ENCODE measurements at regions not wholly inside any gene's neighbourhood (a gene's known extent, or its start where the extent isn't known, plus 50 kb on each side); places are given as distances from the start of the nearest gene placed in this dataset.

DNA sequence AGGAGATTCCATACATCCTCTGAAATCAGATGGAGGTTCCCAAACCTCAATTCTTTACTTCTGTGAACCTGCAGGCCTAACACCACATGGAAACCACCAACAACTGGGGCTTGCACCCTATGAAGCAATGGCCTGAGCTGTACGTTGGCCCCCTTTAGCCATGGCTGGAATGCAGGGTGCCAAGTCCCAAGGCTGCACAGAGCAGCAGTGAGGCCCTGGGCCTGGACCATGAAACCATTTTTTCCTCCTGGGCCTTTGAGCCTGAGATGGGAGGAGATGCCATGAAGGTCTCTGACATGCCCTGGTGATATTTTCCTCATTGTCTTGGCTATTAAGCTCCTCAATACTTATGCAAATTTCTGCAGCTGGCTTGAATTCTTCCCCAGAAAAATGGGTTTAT, 983.8 kb downstream of the CDH9 start:
- Histone ChIP-seq H3K27me3 (ENCODE audit: insufficient read depth, insufficient read length) (no peaks in the 10 kb centered on the region), H3K4me1 (ENCODE audit: insufficient read depth, insufficient read length) (no peaks in the 10 kb centered on the region), H3K4me3 (ENCODE audit: insufficient read length, low read depth) (no peak overlapping the region), H3K9me3 (ENCODE audit: insufficient read depth, low read length) (no peaks in the 10 kb centered on the region), H3K9ac (ENCODE audit: insufficient read length, low read depth) (no peak overlapping the region), H3K36me3 (ENCODE audit: insufficient read depth, insufficient read length, low read length) (no peaks in the 10 kb centered on the region)
- TF ChIP-seq YY1 (IDR thresholded peaks at IDR 0.05; ENCODE audit: insufficient read depth, insufficient read length) (no peak), ZNF274 (IDR thresholded peaks at IDR 0.05; ENCODE audit: low read depth, low read length) (no peak), SUZ12 (IDR thresholded peaks at IDR 0.05; ENCODE audit: extremely low read depth, insufficient read depth, insufficient read length) (no peak)
- DNase-seq (ENCODE audit: low read depth, low spot score): no peak

DNA sequence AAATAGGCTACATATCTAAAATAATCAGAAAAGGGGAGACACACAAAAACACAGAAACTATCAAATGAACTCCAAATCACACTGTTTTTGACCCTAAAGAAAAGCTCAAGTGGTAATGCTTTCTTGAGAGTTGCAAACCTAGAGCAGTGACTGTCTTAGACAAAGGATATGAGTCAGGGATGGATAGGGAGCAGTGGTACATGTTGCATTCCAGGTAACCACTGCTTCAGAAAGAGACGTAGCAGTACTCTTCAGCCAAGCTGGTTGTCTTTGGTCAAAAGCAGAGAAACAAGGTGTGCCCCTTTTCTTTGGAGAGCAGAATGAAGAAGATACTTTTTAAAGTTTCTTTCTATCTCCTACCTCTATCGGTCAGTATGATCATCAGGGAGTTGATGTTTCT, 1003.6 kb downstream of the CDH9 start:
- Histone ChIP-seq H3K4me1 (ENCODE audit: insufficient read depth, insufficient read length) (no peaks in the 10 kb centered on the region), H3K36me3 (ENCODE audit: insufficient read depth, insufficient read length, low read length) (no peaks in the 10 kb centered on the region), H3K9ac (ENCODE audit: insufficient read length, low read depth) (no peak overlapping the region), H3K27me3 (ENCODE audit: insufficient read depth, insufficient read length) (no peaks in the 10 kb centered on the region), H3K9me3 (ENCODE audit: insufficient read depth, low read length) (no peaks in the 10 kb centered on the region), H3K4me3 (ENCODE audit: insufficient read length, low read depth) (no peak overlapping the region)
- no peak for DNase-seq (ENCODE audit: low read depth, low spot score)
- no peak for TF ChIP-seq YY1 (IDR thresholded peaks at IDR 0.05; ENCODE audit: insufficient read depth, insufficient read length)
- TF ChIP-seq SUZ12 (IDR thresholded peaks at IDR 0.05; ENCODE audit: extremely low read depth, insufficient read depth, insufficient read length): no peak
- TF ChIP-seq ZNF274 (IDR thresholded peaks at IDR 0.05; ENCODE audit: low read depth, low read length): no peak

DNA sequence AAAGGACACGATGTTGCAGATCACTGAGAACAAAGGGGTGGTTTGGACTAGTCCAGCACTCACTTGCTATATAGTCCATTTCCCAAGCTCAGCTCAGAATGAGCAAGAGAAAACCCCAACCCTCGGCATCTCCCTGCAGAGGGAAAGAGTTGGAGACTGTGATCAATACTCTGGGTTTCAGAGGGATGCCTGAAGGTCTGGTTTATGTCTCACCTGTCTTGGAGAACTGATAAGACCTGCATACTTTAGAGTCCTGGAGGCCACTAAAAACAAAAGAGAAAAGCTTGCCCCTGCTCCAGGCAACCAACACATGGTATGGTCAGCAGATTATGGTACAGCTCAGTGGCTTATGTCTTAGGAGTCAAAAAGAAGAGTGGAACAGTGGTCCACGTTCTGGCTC, 1006.9 kb downstream of the CDH9 start:
- TF ChIP-seq YY1 (IDR thresholded peaks at IDR 0.05; ENCODE audit: insufficient read depth, insufficient read length): no peak
- Histone ChIP-seq H3K9ac (ENCODE audit: insufficient read length, low read depth) (no peak overlapping the region), H3K4me3 (ENCODE audit: insufficient read length, low read depth) (no peak overlapping the region), H3K4me1 (ENCODE audit: insufficient read depth, insufficient read length) (no peaks in the 10 kb centered on the region), H3K36me3 (ENCODE audit: insufficient read depth, insufficient read length, low read length) (no peaks in the 10 kb centered on the region), H3K9me3 (ENCODE audit: insufficient read depth, low read length) (no peaks in the 10 kb centered on the region), H3K27me3 (ENCODE audit: insufficient read depth, insufficient read length) (no peaks in the 10 kb centered on the region)
- no peak for DNase-seq (ENCODE audit: low read depth, low spot score)

DNA sequence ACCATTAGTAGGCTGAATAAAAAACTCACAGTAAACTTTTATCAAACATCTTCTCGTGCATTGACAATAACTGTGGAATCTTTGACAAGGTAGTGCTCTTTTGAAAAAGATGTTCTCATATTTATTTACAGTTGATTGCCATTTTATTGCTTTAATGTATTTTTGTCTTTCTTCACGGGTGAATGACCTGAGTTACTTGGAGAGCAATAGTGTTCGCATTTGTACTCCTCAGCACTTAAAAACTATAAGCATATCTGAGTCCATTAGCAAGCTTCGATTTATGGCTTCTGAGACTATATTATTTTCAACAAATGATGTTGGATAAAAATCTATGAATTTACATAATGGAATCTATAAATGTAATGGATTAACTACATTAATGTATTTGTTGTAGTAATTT, 1012.3 kb downstream of the CDH9 start:
- TF ChIP-seq SUZ12 (IDR thresholded peaks at IDR 0.05; ENCODE audit: extremely low read depth, insufficient read depth, insufficient read length) (no peak), ZNF274 (IDR thresholded peaks at IDR 0.05; ENCODE audit: low read depth, low read length) (no peak), YY1 (IDR thresholded peaks at IDR 0.05; ENCODE audit: insufficient read depth, insufficient read length) (no peak)

DNA sequence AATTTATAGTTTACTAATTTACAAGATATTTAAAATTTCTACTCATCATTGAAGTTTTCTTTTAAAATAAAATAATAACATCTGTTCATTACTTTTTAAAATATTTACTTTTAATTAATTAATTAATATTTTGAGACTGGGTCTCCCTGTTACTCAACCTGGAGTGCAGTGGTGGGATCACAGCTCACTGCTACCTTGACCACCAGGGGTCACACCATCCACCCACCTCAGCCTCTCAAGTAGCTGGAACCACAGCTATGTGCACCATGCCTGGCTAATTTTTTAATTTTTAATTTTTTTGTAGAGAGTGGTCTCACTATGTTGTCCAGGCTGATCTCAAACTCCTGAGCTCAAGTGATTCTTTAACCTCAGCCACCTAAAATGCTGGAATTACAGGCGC, 1013.6 kb downstream of the CDH9 start:
- H3K36me3 ChIP-seq (ENCODE audit: insufficient read depth, insufficient read length, low read length): no peaks in the 10 kb centered on the region

More for the DNA sequence above, 1012.3 kb downstream of the CDH9 start:
- DNase-seq (ENCODE audit: low read depth, low spot score): no peak
- H3K27me3 ChIP-seq (ENCODE audit: insufficient read depth, insufficient read length): no peaks in the 10 kb centered on the region
- H3K9me3 ChIP-seq (ENCODE audit: insufficient read depth, low read length): no peaks in the 10 kb centered on the region
- no peak overlapping the region for H3K4me3 ChIP-seq (ENCODE audit: insufficient read length, low read depth)
- H3K9ac ChIP-seq (ENCODE audit: insufficient read length, low read depth): no peak overlapping the region
- H3K36me3 ChIP-seq (ENCODE audit: insufficient read depth, insufficient read length, low read length): no peaks in the 10 kb centered on the region
- H3K4me1 ChIP-seq (ENCODE audit: insufficient read depth, insufficient read length): no peaks in the 10 kb centered on the region

DNA sequence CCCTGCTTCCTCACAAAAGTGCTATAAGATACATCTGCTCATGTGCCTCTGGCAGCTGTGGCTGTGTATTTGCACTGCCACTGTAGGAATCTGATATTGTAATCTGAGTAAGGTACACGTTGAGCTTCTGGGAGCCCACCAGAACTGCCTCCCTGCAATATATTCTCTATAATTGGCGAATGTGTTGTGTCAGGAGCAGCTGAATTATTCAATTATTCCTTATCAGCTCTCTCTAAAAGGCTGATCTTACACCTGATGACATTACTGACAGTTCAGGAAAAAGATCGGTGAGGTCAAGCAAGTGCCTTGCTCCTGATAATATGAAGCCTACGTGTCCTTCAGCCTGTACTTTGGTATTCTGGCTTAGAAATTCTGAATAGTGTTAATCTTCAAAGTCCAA, 1015.0 kb downstream of the CDH9 start:
- no peaks in the 10 kb centered on the region for H3K36me3 ChIP-seq (ENCODE audit: insufficient read depth, insufficient read length, low read length)
- H3K4me3 ChIP-seq (ENCODE audit: insufficient read length, low read depth): no peak overlapping the region
- H3K9ac ChIP-seq (ENCODE audit: insufficient read length, low read depth): no peak overlapping the region
- no peaks in the 10 kb centered on the region for H3K4me1 ChIP-seq (ENCODE audit: insufficient read depth, insufficient read length)
- TF ChIP-seq YY1 (IDR thresholded peaks at IDR 0.05; ENCODE audit: insufficient read depth, insufficient read length) (no peak), ZNF274 (IDR thresholded peaks at IDR 0.05; ENCODE audit: low read depth, low read length) (no peak), SUZ12 (IDR thresholded peaks at IDR 0.05; ENCODE audit: extremely low read depth, insufficient read depth, insufficient read length) (no peak)
- no peaks in the 10 kb centered on the region for H3K9me3 ChIP-seq (ENCODE audit: insufficient read depth, low read length)
- H3K27me3 ChIP-seq (ENCODE audit: insufficient read depth, insufficient read length): no peaks in the 10 kb centered on the region
- DNase-seq (ENCODE audit: low read depth, low spot score): no peak

More for the DNA sequence above, 1013.6 kb downstream of the CDH9 start:
- no peak overlapping the region for H3K9ac ChIP-seq (ENCODE audit: insufficient read length, low read depth)
- no peak overlapping the region for H3K4me3 ChIP-seq (ENCODE audit: insufficient read length, low read depth)
- DNase-seq (ENCODE audit: low read depth, low spot score): no peak
- TF ChIP-seq YY1 (IDR thresholded peaks at IDR 0.05; ENCODE audit: insufficient read depth, insufficient read length) (no peak), ZNF274 (IDR thresholded peaks at IDR 0.05; ENCODE audit: low read depth, low read length) (no peak), SUZ12 (IDR thresholded peaks at IDR 0.05; ENCODE audit: extremely low read depth, insufficient read depth, insufficient read length) (no peak)
- no peaks in the 10 kb centered on the region for H3K27me3 ChIP-seq (ENCODE audit: insufficient read depth, insufficient read length)
- no peaks in the 10 kb centered on the region for H3K4me1 ChIP-seq (ENCODE audit: insufficient read depth, insufficient read length)
- H3K9me3 ChIP-seq (ENCODE audit: insufficient read depth, low read length): no peaks in the 10 kb centered on the region

DNA sequence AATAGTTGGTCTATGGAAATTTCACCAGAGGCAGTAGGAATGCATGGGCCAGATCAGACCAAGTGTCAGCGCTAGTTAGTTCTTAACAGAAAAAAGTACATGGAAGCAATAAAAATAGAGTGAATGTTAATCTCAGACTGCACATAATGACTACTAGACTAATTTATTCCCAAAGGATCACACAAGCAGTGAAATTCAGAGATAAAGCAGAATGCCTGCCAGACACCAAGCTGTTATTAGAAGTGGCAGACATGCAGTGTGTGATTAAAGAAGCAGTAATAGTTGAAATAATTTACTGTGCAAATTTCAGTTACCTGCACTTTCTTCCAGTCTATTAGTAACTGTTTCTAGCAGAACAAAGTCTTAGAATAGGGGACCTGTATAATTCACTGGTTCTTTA, 1024.2 kb downstream of the CDH9 start:
- Histone ChIP-seq H3K4me1 (ENCODE audit: insufficient read depth, insufficient read length) (no peaks in the 10 kb centered on the region), H3K4me3 (ENCODE audit: insufficient read length, low read depth) (no peak overlapping the region), H3K9ac (ENCODE audit: insufficient read length, low read depth) (no peak overlapping the region), H3K27me3 (ENCODE audit: insufficient read depth, insufficient read length) (no peaks in the 10 kb centered on the region), H3K36me3 (ENCODE audit: insufficient read depth, insufficient read length, low read length) (no peaks in the 10 kb centered on the region), H3K9me3 (ENCODE audit: insufficient read depth, low read length) (no peaks in the 10 kb centered on the region)
- no peak for DNase-seq (ENCODE audit: low read depth, low spot score)
- TF ChIP-seq ZNF274 (IDR thresholded peaks at IDR 0.05; ENCODE audit: low read depth, low read length) (no peak), SUZ12 (IDR thresholded peaks at IDR 0.05; ENCODE audit: extremely low read depth, insufficient read depth, insufficient read length) (no peak), YY1 (IDR thresholded peaks at IDR 0.05; ENCODE audit: insufficient read depth, insufficient read length) (no peak)

DNA sequence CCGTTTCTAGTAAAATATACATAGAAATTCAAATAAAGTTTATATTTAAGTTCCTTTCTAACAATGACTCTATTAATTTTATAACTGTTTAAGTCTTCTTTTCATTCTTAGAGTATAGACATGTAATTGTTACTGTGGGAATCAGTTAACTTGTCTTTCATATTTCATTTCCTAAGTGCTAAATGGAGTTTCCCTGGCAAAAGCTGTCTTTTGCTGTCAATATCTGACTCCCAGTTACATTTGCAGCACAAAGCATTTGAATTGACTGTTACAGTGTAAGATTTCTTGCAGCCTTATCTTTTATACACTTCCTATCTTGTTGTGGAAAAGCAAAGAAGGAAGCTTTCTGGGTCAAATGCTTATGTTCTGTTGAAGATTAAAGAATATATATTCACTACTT, 1026.3 kb downstream of the CDH9 start:
- Histone ChIP-seq H3K9ac (ENCODE audit: insufficient read length, low read depth) (no peak overlapping the region), H3K36me3 (ENCODE audit: insufficient read depth, insufficient read length, low read length) (no peaks in the 10 kb centered on the region), H3K4me3 (ENCODE audit: insufficient read length, low read depth) (no peak overlapping the region), H3K9me3 (ENCODE audit: insufficient read depth, low read length) (no peaks in the 10 kb centered on the region), H3K27me3 (ENCODE audit: insufficient read depth, insufficient read length) (no peaks in the 10 kb centered on the region), H3K4me1 (ENCODE audit: insufficient read depth, insufficient read length) (no peaks in the 10 kb centered on the region)
- TF ChIP-seq ZNF274 (IDR thresholded peaks at IDR 0.05; ENCODE audit: low read depth, low read length) (no peak), SUZ12 (IDR thresholded peaks at IDR 0.05; ENCODE audit: extremely low read depth, insufficient read depth, insufficient read length) (no peak)
- no peak for DNase-seq (ENCODE audit: low read depth, low spot score)

All from NT2/D1 (cell line).